ENCODE measurements at regions not wholly inside any gene's neighbourhood (a gene's known extent, or its start where the extent isn't known, plus 50 kb on each side); places are given as distances from the start of the nearest gene placed in this dataset.

DNA sequence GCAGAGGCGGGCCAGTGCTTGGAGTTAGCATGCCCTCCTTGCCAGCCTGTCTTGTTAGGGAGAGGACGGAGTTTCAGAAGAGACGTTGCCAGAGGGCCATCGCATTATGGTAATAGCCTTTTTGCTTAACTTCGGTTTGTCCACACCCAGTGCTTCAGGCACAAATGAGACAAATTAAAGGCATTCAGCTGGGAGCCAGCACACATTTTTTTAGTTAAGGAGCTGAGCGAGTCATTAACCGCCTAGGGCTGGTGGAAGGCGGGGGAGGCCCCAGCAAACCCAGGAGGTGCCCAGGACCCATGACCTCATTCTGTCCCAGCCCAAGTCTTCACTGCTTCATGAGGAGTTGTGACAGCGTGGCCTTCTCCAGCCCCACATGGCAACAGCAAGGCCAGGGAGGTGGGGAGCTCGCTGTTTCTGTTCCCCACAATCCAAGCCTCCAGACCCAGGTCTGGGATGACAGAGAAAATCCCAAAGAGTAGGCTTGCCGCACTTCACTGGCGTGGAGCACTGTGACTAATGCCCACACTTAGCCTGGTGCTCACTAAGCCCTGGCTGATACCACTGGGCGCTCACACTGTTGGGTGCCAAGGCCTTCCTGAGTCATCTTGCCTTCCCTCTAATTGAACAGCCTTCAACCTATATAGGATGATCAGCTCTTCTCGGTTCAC, 237.1 kb downstream of the ANKRD60 start:
- Histone ChIP-seq H3K9me3 (ENCODE audit: low read length) (no peaks in the 10 kb centered on the region), H3K36me3 (ENCODE audit: low read depth, low read length) (no peaks in the 10 kb centered on the region), H3K4me1 (ENCODE audit: insufficient read depth, low read length) (peaks cover 66% of the 10 kb centered on the region), H3K4me3 (ENCODE audit: low read length) (no peak overlapping the region), H4K20me1 (ENCODE audit: low read length) (no peaks in the 10 kb centered on the region), H3K27ac (ENCODE audit: low read length) (peak overlapping the region; percentile 95), H3K27me3 (ENCODE audit: low read length) (no peaks in the 10 kb centered on the region), H3K79me2 (ENCODE audit: low read length) (no peaks in the 10 kb centered on the region), H3F3A (ENCODE audit: low read length, unreplicated experiment) (peaks cover 6% of the 10 kb centered on the region), H3K4me2 (ENCODE audit: low read length) (peak overlapping the region; percentile 57), H3K9ac (ENCODE audit: low read length) (peak overlapping the region; percentile 69), H2AFZ (ENCODE audit: low read length) (peak overlapping the region; percentile 47), H3K9me2 (replicated peaks; ENCODE audit: low read length) (no peaks in the 10 kb centered on the region)
- DNase-seq = peak; percentile 97
- TF ChIP-seq EZH2phosphoT487 (IDR thresholded peaks at IDR 0.05; ENCODE audit: borderline replicate concordance, low read length) (no peak), EZH2 (IDR thresholded peaks at IDR 0.05; ENCODE audit: low read length, unreplicated experiment) (no peak), CTCF (conservative IDR thresholded peaks at IDR 0.05; ENCODE audit: low read depth, low read length) (no peak)
- ChIA-PET POLR2A (ENCODE audit: unreplicated experiment) (interaction anchor here (0.6 kb wide), 1 partner anchor 104 kb away, joined by 6 read pairs; no protein-coding TSS in a partner anchor), CTCF (interaction anchor here (1.0 kb wide), 1 partner anchor 89 kb away, joined by 4 read pairs; no protein-coding TSS in a partner anchor)
- BruUV-seq (replicated peaks) = no TSS peak
- intact Hi-C loops (cut with micrococcal nuclease) = loop anchor here (2.0 to 10.0 kb wide), 5 partner anchors 25 to 377 kb away; no protein-coding TSS in a partner anchor
- peak; percentile 84 for ATAC-seq

GRCh38 chr20:57990396-57990987, 238.0 kb downstream of the ANKRD60 start:
- no peak for ATAC-seq
- intact Hi-C loops (cut with micrococcal nuclease) = loop anchor here (2.0 to 10.0 kb wide), 5 partner anchors 26 to 376 kb away; no protein-coding TSS in a partner anchor

More at GRCh38 chr20:57990396-57990987, 238.0 kb downstream of the ANKRD60 start:
- BruUV-seq (replicated peaks) = no TSS peak
- Histone ChIP-seq H3K36me3 (ENCODE audit: low read depth, low read length) (no peaks in the 10 kb centered on the region), H3F3A (ENCODE audit: low read length, unreplicated experiment) (peaks cover 6% of the 10 kb centered on the region), H3K9me2 (replicated peaks; ENCODE audit: low read length) (no peaks in the 10 kb centered on the region), H3K27ac (ENCODE audit: low read length) (peak overlapping the region; percentile 95), H3K4me2 (ENCODE audit: low read length) (peak overlapping the region; percentile 57), H3K9me3 (ENCODE audit: low read length) (no peaks in the 10 kb centered on the region), H3K27me3 (ENCODE audit: low read length) (no peaks in the 10 kb centered on the region), H3K79me2 (ENCODE audit: low read length) (no peaks in the 10 kb centered on the region), H2AFZ (ENCODE audit: low read length) (no peak overlapping the region), H3K9ac (ENCODE audit: low read length) (peak overlapping the region; percentile 69), H3K4me1 (ENCODE audit: insufficient read depth, low read length) (peaks cover 57% of the 10 kb centered on the region), H4K20me1 (ENCODE audit: low read length) (no peaks in the 10 kb centered on the region), H3K4me3 (ENCODE audit: low read length) (no peak overlapping the region)
- POLR2A ChIA-PET (ENCODE audit: unreplicated experiment) = no interaction called here
- CTCF ChIA-PET = interaction anchor here (1.0 kb wide), 1 partner anchor 88 kb away, joined by 4 read pairs; no protein-coding TSS in a partner anchor
- TF ChIP-seq EZH2phosphoT487 (IDR thresholded peaks at IDR 0.05; ENCODE audit: borderline replicate concordance, low read length) = no peak
- TF ChIP-seq CTCF (conservative IDR thresholded peaks at IDR 0.05; ENCODE audit: low read depth, low read length) = no peak
- TF ChIP-seq EZH2 (IDR thresholded peaks at IDR 0.05; ENCODE audit: low read length, unreplicated experiment) = no peak
- peak; percentile 41 for DNase-seq
